Limb (tissue), 2 donors: ENCODE measurements at regions not wholly inside any gene's neighbourhood (a gene's known extent, or its start where the extent isn't known, plus 50 kb on each side); places are given as distances from the start of the nearest gene placed in this dataset.
"Not testable (repeated sequence)": the region's sequence is repeated elsewhere in the genome, so short reads cannot be mapped to it uniquely, and the experiment has no call there.

Experiments used
- DNase-seq, 2 donors: peaks; one replicate each; pipeline ENCODE4 v3.0.0-alpha.2; 2016; ENCODE audit errors: extremely low spot score in 2 of 2

DNA sequence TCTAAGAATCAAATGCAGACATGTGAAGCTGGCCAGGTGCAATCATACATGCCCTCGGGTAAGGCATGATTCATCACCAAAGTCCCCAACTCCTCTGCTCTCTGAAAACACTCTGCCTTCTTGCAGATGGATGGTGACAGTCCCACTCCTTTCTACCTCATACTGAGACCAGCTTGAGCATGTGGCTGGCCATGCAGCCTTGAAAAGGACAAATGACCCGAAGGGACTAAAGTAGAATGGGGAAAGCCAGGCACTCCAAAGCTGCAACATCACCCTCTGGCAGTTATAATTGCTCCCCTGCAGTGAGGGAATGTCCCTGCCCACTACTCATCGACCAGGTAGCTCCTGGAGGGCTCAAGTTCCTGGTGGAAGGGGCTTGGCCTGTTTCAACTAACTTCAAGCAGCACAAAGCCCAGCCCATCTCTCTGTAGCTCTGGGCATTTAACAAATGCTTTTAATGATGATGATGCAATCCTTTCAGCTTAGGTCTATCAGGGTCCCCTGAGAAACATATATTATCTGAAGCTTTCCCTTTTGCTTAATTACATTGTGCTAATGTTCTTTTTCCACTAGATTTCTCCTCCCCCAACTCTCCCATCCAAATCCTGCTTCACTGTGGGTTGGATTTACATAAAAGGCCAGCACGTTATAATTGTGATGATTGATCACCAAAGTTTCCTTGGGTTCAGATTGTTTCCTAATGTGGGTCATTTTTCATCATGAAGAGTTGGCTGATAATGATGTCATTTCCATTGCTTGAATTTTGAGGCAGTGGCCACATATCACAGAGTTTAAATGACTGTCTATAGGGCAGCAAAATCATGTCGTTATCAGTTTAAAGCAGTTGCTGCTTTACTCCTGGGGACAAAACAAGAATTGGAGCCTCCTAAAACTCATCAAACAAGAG lies 436.5 kb upstream of the SLC30A5 start:
- DNase-seq = no peak

- no peak for DNase-seq
These were observed 434.9 kb upstream of the SLC30A5 start for GRCh38 chr5:68658810-68659372.

DNA sequence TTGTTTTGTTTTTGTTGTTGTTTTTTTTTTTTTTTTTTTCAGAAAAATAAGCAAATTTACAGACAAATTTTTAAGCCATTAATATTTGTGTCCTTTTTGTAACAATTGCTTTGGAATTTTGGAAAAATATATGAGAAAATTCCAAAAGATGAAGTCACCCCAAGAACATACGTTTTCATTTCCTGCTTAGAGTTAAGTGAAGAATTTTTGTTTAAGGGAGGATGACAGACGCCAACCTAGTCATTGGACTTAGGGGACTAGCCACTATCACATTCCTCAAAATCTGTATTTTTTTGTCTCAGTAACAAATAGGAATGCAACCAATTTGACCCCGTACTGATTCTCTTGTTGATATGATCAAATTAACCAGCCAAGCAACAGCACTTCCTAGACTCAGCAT lies 433.9 kb upstream of the SLC30A5 start:
- no peak for DNase-seq

- DNase-seq = no peak
These were observed 432.6 kb upstream of the SLC30A5 start for GRCh38 chr5:68661237-68661636.

DNA sequence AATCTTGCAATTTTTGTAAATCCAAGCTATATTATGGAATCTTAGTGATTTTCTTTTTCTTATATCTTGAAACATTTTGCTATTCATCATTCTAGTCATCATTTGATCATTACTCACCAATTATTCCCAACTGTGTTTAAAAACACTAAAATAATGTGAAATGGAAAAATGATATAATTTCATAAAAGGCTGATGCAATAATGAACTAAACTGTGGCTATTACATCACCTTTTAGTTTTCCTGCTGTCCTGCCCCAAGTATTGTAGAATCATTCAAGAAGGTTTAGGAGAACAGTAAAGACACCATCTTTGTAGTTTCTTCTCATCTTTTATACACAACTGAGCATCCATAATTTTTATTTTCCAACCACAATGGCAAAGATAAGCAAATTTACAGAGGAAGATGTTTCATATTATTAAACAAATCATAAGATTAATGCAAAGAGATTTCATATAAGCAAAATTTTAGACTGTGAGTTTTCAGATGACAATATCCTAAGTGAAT lies 431.0 kb upstream of the SLC30A5 start:
- DNase-seq = no peak

GRCh38 chr5:68669864-68670575 lies 423.8 kb upstream of the SLC30A5 start:
- DNase-seq = no peak

DNA sequence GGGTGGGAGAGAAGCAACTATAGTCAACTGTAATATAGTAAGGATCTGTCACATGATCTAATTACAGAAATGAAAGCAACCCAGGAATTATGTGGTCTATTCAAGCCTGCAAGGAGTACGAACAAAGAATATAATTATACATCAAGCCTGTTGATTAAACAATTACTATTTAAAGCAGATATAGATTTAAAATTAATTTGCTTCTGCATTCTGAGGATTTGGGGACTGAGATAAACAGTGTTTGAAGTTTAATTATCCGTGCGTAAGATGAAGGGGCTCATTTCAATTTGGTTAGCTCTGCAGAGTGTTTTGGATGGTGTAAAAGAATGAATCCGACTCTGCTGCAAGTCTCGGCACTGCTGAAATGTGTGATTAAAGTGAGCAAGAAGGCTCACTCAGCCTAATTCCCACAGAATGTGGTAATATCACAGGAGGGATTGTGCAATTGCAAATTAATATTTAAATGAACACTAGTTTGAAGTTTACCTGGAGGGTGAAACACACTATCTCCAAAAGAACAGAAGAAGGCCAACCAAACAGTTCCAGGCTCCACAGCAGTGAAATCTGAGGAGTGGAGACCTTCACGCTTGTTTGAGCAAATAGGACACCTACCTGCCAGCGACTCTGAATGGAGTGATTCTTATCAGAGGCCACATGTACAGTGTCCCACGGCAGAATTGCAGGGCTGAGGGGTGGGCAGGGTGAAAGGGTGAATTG lies 420.6 kb upstream of the SLC30A5 start:
- no peak for DNase-seq

DNA sequence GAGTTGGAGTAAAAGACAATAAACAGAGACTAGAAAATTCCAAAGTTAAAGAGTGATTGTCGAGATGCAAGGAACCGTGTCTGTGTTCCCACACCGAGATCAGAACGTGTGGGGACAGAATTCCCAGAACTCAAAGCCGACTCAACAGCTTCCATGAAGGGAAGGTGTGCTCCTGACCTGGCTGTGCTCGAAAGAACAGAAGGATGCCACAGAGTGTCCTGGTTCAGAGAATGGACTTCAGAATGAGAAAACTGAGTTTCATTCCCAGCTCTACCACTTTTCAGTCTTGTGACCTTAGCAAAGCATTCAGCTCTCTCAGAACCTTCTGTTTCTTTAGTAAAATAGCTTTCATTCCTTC lies 420.0 kb upstream of the SLC30A5 start:
- DNase-seq = no peak

- no peak for DNase-seq
These were observed 414.8 kb upstream of the SLC30A5 start for GRCh38 chr5:68679041-68679440.

- DNase-seq = peak in 1 of 2 donors; percentile 28
These were observed 413.4 kb upstream of the SLC30A5 start for GRCh38 chr5:68680366-68680765.

GRCh38 chr5:68681929-68682328 lies 411.9 kb upstream of the SLC30A5 start:
- DNase-seq = no peak

- no peak for DNase-seq
These were observed 411.2 kb upstream of the SLC30A5 start for GRCh38 chr5:68682400-68683160.

GRCh38 chr5:68683632-68684036 lies 410.2 kb upstream of the SLC30A5 start:
- DNase-seq = no peak

GRCh38 chr5:68685863-68686262 lies 408.0 kb upstream of the SLC30A5 start:
- peak in 1 of 2 donors; percentile 27 for DNase-seq

- no peak for DNase-seq
These were observed 405.3 kb upstream of the SLC30A5 start for GRCh38 chr5:68688547-68688946.

DNA sequence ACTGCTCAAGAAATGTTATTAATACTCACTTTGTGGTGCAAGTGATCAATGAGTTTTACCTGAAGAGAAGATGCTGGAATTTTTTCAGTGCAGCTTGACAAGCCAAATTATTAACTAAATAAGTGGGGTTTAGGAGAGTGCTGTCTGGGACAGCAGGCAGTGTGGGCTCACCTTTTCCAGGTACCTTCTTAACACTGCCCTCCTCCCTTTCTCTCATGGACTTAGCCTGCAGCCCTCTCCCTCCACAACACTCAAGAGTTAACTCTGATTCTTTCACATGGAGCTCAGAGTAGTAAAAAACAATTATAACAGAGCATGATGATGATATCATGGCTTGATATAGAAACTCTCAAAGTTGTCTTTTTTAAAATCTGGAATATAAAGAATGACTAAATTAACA lies 404.8 kb upstream of the SLC30A5 start:
- DNase-seq = no peak

DNA sequence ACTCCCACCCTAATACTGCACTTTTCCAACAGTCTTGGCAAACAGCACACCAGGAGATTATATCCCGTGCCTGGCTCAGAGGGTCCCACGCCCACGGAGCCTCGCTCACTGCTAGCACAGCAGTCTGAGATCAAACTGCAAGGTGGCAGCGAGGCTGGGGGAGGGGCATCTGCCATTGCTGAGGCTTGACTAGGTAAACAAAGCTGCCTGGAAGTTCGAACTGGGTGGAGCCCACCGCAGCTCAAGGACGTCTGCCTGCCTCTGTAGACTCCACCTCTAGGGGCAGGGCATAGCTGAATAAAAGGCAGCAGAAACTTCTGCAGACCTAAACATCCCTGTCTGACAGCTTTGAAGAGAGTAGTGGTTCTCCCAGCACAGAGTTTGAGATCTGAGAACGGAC lies 401.9 kb upstream of the SLC30A5 start:
- not testable (repeated sequence) for DNase-seq

DNA sequence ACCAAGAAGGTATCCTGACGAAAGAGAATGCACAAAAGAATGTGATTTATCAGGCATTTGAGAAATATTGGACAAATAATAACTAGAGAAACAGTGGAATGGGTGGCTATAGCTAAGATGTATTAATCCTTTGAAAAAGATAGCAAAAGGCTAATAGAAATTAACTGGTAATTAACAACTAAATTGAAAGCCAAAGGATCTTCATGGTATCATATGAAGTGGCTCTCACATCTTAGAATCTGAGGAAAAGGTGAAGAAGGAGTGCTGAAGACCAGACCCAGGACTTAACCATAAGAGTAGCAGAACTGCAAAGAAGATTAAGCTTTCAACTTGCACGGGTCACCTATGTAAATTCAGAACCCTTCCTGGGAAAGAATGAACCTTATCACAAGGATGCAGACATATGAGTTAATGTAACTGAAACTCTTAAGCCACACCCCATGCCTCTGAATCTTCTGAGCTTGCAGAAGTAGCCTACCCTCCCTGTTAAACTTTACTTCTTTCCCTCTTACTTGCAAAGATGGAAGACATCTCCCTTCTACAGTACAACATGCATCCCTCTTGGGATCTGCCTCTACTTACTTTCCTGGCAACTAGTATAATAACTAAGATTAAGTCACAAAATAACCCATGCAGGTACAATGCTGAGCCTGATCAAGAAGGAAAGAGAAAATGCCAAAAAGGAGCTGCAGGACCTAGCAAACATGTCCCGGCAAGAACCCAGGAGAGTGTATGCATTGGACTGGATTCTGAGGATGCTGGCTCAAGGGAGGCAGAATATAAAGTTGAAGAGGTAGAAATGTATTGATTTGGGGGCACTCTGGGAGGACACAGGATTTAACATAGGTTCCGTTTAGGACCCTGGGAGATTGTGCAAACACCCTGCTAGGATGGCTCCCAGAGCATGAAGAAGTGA lies 395.5 kb upstream of the SLC30A5 start:
- DNase-seq = no peak

GRCh38 chr5:68699966-68700365 lies 393.8 kb upstream of the SLC30A5 start:
- no peak for DNase-seq

DNA sequence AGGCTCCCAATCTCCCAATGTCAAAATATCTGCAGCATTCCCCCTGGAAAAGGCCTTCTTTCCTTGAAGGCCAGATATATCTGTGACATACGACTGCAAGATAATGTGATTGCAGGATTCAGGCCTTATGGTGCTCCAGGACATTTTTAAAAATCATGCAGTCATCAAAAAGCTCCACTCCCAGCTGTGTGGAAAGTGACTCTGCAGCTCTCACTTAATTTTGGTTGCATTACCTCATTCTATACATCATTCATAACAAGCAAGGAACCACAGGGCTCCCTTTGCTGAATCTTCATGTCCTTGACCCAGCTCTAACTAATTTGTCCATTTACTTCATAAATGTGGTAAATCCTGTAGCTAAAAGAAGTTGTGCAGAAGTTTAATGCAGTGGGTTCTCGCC lies 386.2 kb upstream of the SLC30A5 start:
- no peak for DNase-seq
